ENCODE measurements at regions not wholly inside any gene's neighbourhood (a gene's known extent, or its start where the extent isn't known, plus 50 kb on each side); places are given as distances from the start of the nearest gene placed in this dataset.

DNA sequence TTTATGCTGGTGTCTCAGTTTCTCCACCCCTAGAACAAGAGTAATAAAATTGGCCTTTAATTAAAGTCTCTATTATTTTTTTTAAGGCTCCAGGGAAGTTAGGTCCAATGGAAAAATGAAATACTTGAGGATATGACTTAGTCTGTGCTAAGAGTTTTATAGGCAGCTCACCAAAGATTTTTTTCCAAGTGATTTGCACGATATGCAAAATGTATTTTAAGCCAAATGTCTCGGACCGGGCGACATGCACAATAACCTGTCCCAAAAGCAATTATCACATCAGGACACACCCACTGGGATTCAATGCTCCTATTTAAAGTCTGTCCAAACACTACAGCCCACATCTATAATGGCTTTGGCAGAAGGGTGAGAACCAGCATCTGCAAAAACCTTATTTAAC, 136.1 kb upstream of the ANKH start:
- DNase-seq (ENCODE audit: low read depth in 2 of 2), result peak in 1 of 2 donors; percentile 28
- no peak overlapping the region for H3K4me3 ChIP-seq (replicated peaks in 1 of 2; ENCODE audit: low read depth in 2 of 2, low read length in 2 of 2)
- TF ChIP-seq, protein P1, sequence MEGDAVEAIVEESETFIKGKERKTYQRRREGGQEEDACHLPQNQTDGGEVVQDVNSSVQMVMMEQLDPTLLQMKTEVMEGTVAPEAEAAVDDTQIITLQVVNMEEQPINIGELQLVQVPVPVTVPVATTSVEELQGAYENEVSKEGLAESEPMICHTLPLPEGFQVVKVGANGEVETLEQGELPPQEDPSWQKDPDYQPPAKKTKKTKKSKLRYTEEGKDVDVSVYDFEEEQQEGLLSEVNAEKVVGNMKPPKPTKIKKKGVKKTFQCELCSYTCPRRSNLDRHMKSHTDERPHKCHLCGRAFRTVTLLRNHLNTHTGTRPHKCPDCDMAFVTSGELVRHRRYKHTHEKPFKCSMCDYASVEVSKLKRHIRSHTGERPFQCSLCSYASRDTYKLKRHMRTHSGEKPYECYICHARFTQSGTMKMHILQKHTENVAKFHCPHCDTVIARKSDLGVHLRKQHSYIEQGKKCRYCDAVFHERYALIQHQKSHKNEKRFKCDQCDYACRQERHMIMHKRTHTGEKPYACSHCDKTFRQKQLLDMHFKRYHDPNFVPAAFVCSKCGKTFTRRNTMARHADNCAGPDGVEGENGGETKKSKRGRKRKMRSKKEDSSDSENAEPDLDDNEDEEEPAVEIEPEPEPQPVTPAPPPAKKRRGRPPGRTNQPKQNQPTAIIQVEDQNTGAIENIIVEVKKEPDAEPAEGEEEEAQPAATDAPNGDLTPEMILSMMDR (IDR thresholded peaks at IDR 0.05; ENCODE audit: low read depth, low read length), result no peak

DNA sequence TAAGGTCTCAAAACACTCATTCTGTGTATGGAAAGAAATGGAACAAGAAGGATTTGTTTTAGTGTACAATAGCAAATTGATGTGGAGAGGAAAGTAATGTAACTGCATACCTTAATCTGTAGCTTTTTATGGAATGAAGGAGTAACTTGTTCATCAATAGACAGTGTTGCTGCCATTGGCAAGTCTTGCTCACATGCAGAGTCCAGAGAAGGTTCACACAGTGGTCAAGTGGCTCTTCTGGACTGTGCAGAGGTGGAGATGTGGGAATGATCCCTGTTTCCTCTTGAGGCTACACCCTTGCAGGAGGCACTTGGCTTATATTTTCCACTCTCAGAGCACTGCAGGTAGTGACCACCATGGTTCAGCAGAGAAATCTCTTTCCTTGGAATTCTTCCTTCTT, 132.9 kb upstream of the ANKH start:
- TF ChIP-seq, protein P1 (IDR thresholded peaks at IDR 0.05; ENCODE audit: low read depth, low read length), result no peak
- peak in 1 of 2 donors; percentile 18 for DNase-seq (ENCODE audit: low read depth in 2 of 2)

GRCh38 chr5:15003511-15003920, 131.9 kb upstream of the ANKH start:
- TF ChIP-seq, protein P1 (IDR thresholded peaks at IDR 0.05; ENCODE audit: low read depth, low read length), result peak; percentile 77
- H3K4me3 ChIP-seq (replicated peaks in 1 of 2; ENCODE audit: low read depth in 2 of 2, low read length in 2 of 2), result no peak overlapping the region
- peak; percentile 86 to 87 for DNase-seq (ENCODE audit: low read depth in 2 of 2)

More for the DNA sequence above, 132.9 kb upstream of the ANKH start:
- H3K4me3 ChIP-seq (replicated peaks in 1 of 2; ENCODE audit: low read depth in 2 of 2, low read length in 2 of 2), result no peak overlapping the region

GRCh38 chr5:15002791-15003190, 131.2 kb upstream of the ANKH start:
- TF ChIP-seq, protein P1 (IDR thresholded peaks at IDR 0.05; ENCODE audit: low read depth, low read length), result no peak
- DNase-seq (ENCODE audit: low read depth in 2 of 2), result peak in 1 of 2 donors; percentile 21
- H3K4me3 ChIP-seq (replicated peaks in 1 of 2; ENCODE audit: low read depth in 2 of 2, low read length in 2 of 2), result no peak overlapping the region

- TF ChIP-seq, protein P1 (IDR thresholded peaks at IDR 0.05; ENCODE audit: low read depth, low read length), result no peak
- no peak overlapping the region for H3K4me3 ChIP-seq (replicated peaks in 1 of 2; ENCODE audit: low read depth in 2 of 2, low read length in 2 of 2)
- DNase-seq (ENCODE audit: low read depth in 2 of 2), result no peak
These were observed 130.6 kb upstream of the ANKH start for GRCh38 chr5:15002173-15002572.

DNA sequence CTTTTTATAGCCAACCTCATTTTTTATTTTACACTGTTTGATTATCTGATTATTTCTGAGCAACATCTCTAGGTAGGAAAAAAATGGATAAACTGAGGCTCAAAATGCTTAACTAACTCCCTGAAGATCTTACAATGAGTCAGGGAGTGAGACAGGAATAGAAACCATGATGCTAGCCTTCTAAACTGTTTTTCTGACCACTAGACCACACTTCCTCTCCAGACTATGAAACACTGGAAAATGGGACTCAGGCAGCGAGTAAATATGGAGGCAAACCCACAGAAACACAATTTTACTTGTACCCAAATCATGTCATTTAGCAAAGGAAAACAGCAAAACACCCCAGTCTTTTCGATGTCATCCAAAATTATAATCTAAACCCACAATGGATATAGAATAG, 129.9 kb upstream of the ANKH start:
- no peak for DNase-seq (ENCODE audit: low read depth in 2 of 2)
- TF ChIP-seq, protein P1 (IDR thresholded peaks at IDR 0.05; ENCODE audit: low read depth, low read length), result no peak
- H3K4me3 ChIP-seq (replicated peaks in 1 of 2; ENCODE audit: low read depth in 2 of 2, low read length in 2 of 2), result no peak overlapping the region

DNA sequence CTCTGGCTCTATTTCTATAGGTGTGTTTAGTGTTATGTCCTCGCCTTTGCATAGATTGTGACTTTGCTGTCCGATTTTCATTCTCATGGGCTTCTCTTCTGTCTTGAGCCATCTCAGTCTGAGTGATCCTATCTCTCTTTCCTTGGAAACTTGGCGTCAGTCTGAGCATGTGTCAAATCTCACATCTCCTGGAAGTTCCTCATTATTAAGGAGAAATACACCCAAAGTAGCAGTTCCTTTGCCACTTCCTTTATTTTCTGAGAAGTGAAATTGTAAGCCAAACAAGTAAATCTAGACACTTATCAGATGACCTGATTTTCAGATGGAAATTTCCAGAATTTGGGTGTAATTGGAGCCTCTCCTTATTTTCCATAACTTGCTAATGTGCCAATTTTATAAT, 126.9 kb upstream of the ANKH start:
- no peak overlapping the region for H3K4me3 ChIP-seq (replicated peaks in 1 of 2; ENCODE audit: low read depth in 2 of 2, low read length in 2 of 2)
- DNase-seq (ENCODE audit: low read depth in 2 of 2), result no peak
- TF ChIP-seq, protein P1 (IDR thresholded peaks at IDR 0.05; ENCODE audit: low read depth, low read length), result no peak

All from cardiac fibroblast (primary cell).